ENCODE measurements at regions not wholly inside any gene's neighbourhood (a gene's known extent, or its start where the extent isn't known, plus 50 kb on each side); places are given as distances from the start of the nearest gene placed in this dataset.

- TF ChIP-seq CTCF (IDR thresholded peaks at IDR 0.05; ENCODE audit: extremely low read depth in 1 of 2, insufficient read depth in 1 of 2, low read depth in 1 of 2, low read length in 2 of 2) (no peak), POLR2AphosphoS5 (IDR thresholded peaks at IDR 0.05; ENCODE audit: insufficient read depth, low read depth, low read length) (no peak), FOS (IDR thresholded peaks at IDR 0.05; ENCODE audit: borderline replicate concordance, insufficient read depth, low read length) (no peak), POLR2A (IDR thresholded peaks at IDR 0.05; ENCODE audit: low read depth, low read length) (no peak)
Observed at GRCh38 chr21:31484219-31484618, 140.2 kb upstream of the TIAM1 start.
